H1 (cell line): ENCODE measurements at regions not wholly inside any gene's neighbourhood (a gene's known extent, or its start where the extent isn't known, plus 50 kb on each side); places are given as distances from the start of the nearest gene placed in this dataset.

Source experiments
- CTCF ChIA-PET: fragments of 300-600 bp; sonication (Branson Sonifier 250); formaldehyde crosslinking; loops from one replicate; lab custom pipeline; 2021; ENCODE audit not compliant: partially characterized antibody; lab: Charles Lee
- POLR2A ChIA-PET: fragments of 300-600 bp; sonication (Branson Sonifier 250); formaldehyde crosslinking; loops from one replicate; lab custom pipeline; 2021; ENCODE audit warnings: inconsistent platforms; ENCODE audit not compliant: partially characterized antibody; lab: Charles Lee
- DNase-seq, 2 experiments: peaks; one replicate each; pipeline versions ENCODE4 v3.0.0 to v3.0.0-alpha.2; 2010 to 2022; ENCODE audit warnings: low spot score in 2 of 2, low read depth in 1 of 2, mixed read lengths in 1 of 2
- FAIRE-seq: peaks from 2 replicates; lab custom pipeline; 2011; peaks lifted over from hg19 to GRCh38; lab: Jason Lieb, UNC
- H2AFZ ChIP-seq: 2 replicates; pipeline ENCODE4 v1.8.1; 2012; ENCODE audit warnings: low read length, inconsistent platforms
- H2AK5ac ChIP-seq: 2 replicates; pipeline ENCODE4 v1.6.1; 2013; ENCODE audit warnings: low read depth, low read length
- H2BK120ac ChIP-seq: replicated peaks from 2 replicates; pipeline ENCODE3; 2013; ENCODE audit warnings: low read depth, low read length, inconsistent platforms
- H2BK12ac ChIP-seq: 2 replicates; pipeline ENCODE4 v1.6.1; 2013; ENCODE audit warnings: low read depth, low read length
- H2BK15ac ChIP-seq: 2 replicates; pipeline ENCODE4 v1.6.1; 2013; ENCODE audit warnings: low read length
- H2BK20ac ChIP-seq: 2 replicates; pipeline ENCODE4 v1.6.1; 2013; ENCODE audit warnings: low read length
- H2BK5ac ChIP-seq: 2 replicates; pipeline ENCODE4 v1.6.1; 2013; ENCODE audit warnings: low read depth, low read length
- H3K14ac ChIP-seq: 2 replicates; pipeline ENCODE4 v1.6.1; 2013; ENCODE audit warnings: inconsistent platforms; ENCODE audit not compliant: insufficient read length
- H3K18ac ChIP-seq: 2 replicates; pipeline ENCODE4 v1.6.1; 2013; ENCODE audit warnings: low read length; ENCODE audit errors: extremely low read depth
- H3K23ac ChIP-seq: 2 replicates; pipeline ENCODE4 v1.6.1; 2013; ENCODE audit warnings: inconsistent platforms; ENCODE audit not compliant: insufficient read length
- H3K23me2 ChIP-seq: 2 replicates; pipeline ENCODE4 v1.6.1; 2013; ENCODE audit warnings: low read depth, low read length
- H3K27ac ChIP-seq: 2 replicates; pipeline ENCODE4 v1.6.1; 2011; ENCODE audit warnings: low read depth, low read length, inconsistent platforms
- H3K27me3 ChIP-seq, 4 experiments: replicated peaks in 1 of 4; 1 replicate in 1 of 4; 2 replicates in 3 of 4; pipeline versions ENCODE4 v1.6.1 to v1.8.1; 2011 to 2013; ENCODE audit warnings: low read length in 3 of 4, mild to moderate bottlenecking in 3 of 4, inconsistent platforms in 2 of 4, mixed read lengths in 2 of 4, moderate library complexity in 1 of 4; ENCODE audit not compliant: control insufficient read depth in 3 of 4, insufficient read depth in 3 of 4; ENCODE audit errors: extremely low read depth in 1 of 4
- H3K36me3 ChIP-seq, 4 experiments: 2 replicates each; pipeline versions ENCODE4 v1.6.1 to v1.8.1; 2011 to 2013; ENCODE audit warnings: mild to moderate bottlenecking in 4 of 4, low read length in 3 of 4, moderate library complexity in 2 of 4, control low read depth in 1 of 4, inconsistent platforms in 1 of 4; ENCODE audit not compliant: insufficient read depth in 4 of 4, control insufficient read depth in 2 of 4
- H3K4ac ChIP-seq: replicated peaks from 2 replicates; pipeline ENCODE3; 2013; ENCODE audit warnings: low read length, low read depth, mixed read lengths, inconsistent platforms; ENCODE audit not compliant: insufficient read length
- H3K4me1 ChIP-seq, 4 experiments: replicated peaks in 1 of 4; 1 replicate in 1 of 4; 2 replicates in 3 of 4; pipeline versions ENCODE4 v1.6.1 to v1.8.1; 2011 to 2013; ENCODE audit warnings: low read length in 3 of 4, inconsistent platforms in 2 of 4, mixed read lengths in 1 of 4; ENCODE audit not compliant: insufficient read depth in 4 of 4, control insufficient read depth in 3 of 4
- H3K4me2 ChIP-seq, 2 experiments: 2 replicates each; pipeline versions ENCODE4 v1.6.1 to v1.8.1; 2011 to 2013; ENCODE audit warnings: low read depth in 2 of 2, low read length in 2 of 2, control low read depth in 1 of 2, inconsistent platforms in 1 of 2, mild to moderate bottlenecking in 1 of 2; ENCODE audit not compliant: insufficient read depth in 1 of 2
- H3K4me3 ChIP-seq, 4 experiments: fragments of 200-600, 300-600 bp in 1 of 4; sonication (generic), shearing (Covaris generic), sonication (Bioruptor Twin) in 1 of 4; 2 replicates each; pipeline versions ENCODE4 v1.5.1 to v1.8.1; 2011 to 2016; ENCODE audit warnings: low read length in 4 of 4, low read depth in 3 of 4, control low read depth in 2 of 4, inconsistent platforms in 2 of 4, mild to moderate bottlenecking in 2 of 4, mixed read lengths in 1 of 4, moderate library complexity in 1 of 4; ENCODE audit not compliant: insufficient read depth in 2 of 4; ENCODE audit errors: extremely low read depth in 1 of 4
- H3K56ac ChIP-seq: replicated peaks from 2 replicates; pipeline ENCODE3; 2013; ENCODE audit warnings: low read depth, mild to moderate bottlenecking, mixed read lengths, low read length, inconsistent platforms; ENCODE audit not compliant: insufficient read length
- H3K79me1 ChIP-seq: 2 replicates; pipeline ENCODE4 v1.6.1; 2013; ENCODE audit warnings: low read depth, low read length, control low read depth
- H3K79me2 ChIP-seq, 2 experiments: 2 replicates each; pipeline versions ENCODE4 v1.6.1 to v1.8.1; 2012 to 2013; ENCODE audit warnings: low read length in 2 of 2, mild to moderate bottlenecking in 2 of 2, inconsistent platforms in 1 of 2; ENCODE audit not compliant: insufficient read depth in 2 of 2, control insufficient read depth in 1 of 2
- H3K9ac ChIP-seq, 4 experiments: replicated peaks in 1 of 4; 1 replicate in 1 of 4; 2 replicates in 3 of 4; pipeline versions ENCODE4 v1.6.1 to v1.8.1; 2011 to 2013; ENCODE audit warnings: low read depth in 3 of 4, low read length in 3 of 4, control low read depth in 2 of 4, mild to moderate bottlenecking in 2 of 4, moderate library complexity in 2 of 4, inconsistent platforms in 1 of 4; ENCODE audit errors: extremely low read depth in 1 of 4
- H3K9me3 ChIP-seq, 2 experiments: 2 replicates each; pipeline versions ENCODE4 v1.6.1 to v1.8.1; 2012 to 2013; ENCODE audit warnings: mild to moderate bottlenecking in 2 of 2, moderate library complexity in 2 of 2, control low read depth in 1 of 2, inconsistent platforms in 1 of 2, low read depth in 1 of 2, low read length in 1 of 2, mixed read lengths in 1 of 2; ENCODE audit not compliant: insufficient read depth in 2 of 2
- H4K20me1 ChIP-seq, 2 experiments: replicated peaks in 1 of 2; 2 replicates each; pipeline versions ENCODE3 to v1.8.1; 2011 to 2013; ENCODE audit warnings: inconsistent platforms in 2 of 2, low read length in 2 of 2, mild to moderate bottlenecking in 1 of 2; ENCODE audit not compliant: insufficient read depth in 2 of 2, control insufficient read depth in 1 of 2
- H4K5ac ChIP-seq: 2 replicates; pipeline ENCODE4 v1.6.1; 2013; ENCODE audit warnings: low read length, low read depth, mixed read lengths, inconsistent platforms; ENCODE audit not compliant: insufficient read length
- H4K8ac ChIP-seq: 2 replicates; pipeline ENCODE4 v1.8.0; 2013; ENCODE audit warnings: mild to moderate bottlenecking, moderate library complexity, low read length, inconsistent platforms; ENCODE audit not compliant: insufficient read depth; ENCODE audit errors: extremely low read depth
- H4K91ac ChIP-seq: replicated peaks from 2 replicates; pipeline ENCODE3; 2013; ENCODE audit warnings: low read length, mixed read lengths, inconsistent platforms; ENCODE audit not compliant: insufficient read length
- BACH1 ChIP-seq: IDR thresholded peaks from 2 replicates; pipeline ENCODE4 v1.6.1; 2012; ENCODE audit warnings: low read length, improper control_type of control experiment
- CHD2 ChIP-seq: IDR thresholded peaks from 2 replicates; pipeline ENCODE4 v1.6.1; 2012; ENCODE audit warnings: low read length, improper control_type of control experiment
- CTCF ChIP-seq, 3 experiments: IDR thresholded peaks; 1 replicate in 2 of 3; 2 replicates in 1 of 3; pipeline versions ENCODE4 v1.5.1 to v1.6.1; 2011; ENCODE audit warnings: low read length in 3 of 3, mild to moderate bottlenecking in 3 of 3, inconsistent platforms in 2 of 3, low read depth in 1 of 3, moderate library complexity in 1 of 3; ENCODE audit not compliant: insufficient read depth in 1 of 3; ENCODE audit errors: control extremely low read depth in 1 of 3
- EGR1 ChIP-seq: IDR thresholded peaks from 2 replicates; pipeline ENCODE4 v1.6.1; 2011; ENCODE audit warnings: low read depth, low read length, borderline replicate concordance
- EZH2 ChIP-seq: fragments of 200-600 bp; sonication (generic); IDR thresholded peaks from 2 replicates; pipeline ENCODE4 v1.7.1; 2012; ENCODE audit warnings: low read depth, mild to moderate bottlenecking, moderate library complexity, low read length, inconsistent platforms; ENCODE audit not compliant: severe bottlenecking
- KDM1A ChIP-seq: fragments of 200-600, 300-600 bp; sonication (generic); IDR thresholded peaks from 2 replicates; pipeline ENCODE4 v1.7.1; 2016; ENCODE audit warnings: mild to moderate bottlenecking, low read length, borderline replicate concordance
- KDM4A ChIP-seq: IDR thresholded peaks from one replicate; pipeline ENCODE4 v1.7.1; 2012; ENCODE audit warnings: low read depth, mild to moderate bottlenecking, moderate library complexity, low read length, inconsistent platforms; ENCODE audit not compliant: severe bottlenecking
- NANOG ChIP-seq: IDR thresholded peaks from 2 replicates; pipeline ENCODE4 v1.6.1; 2011; ENCODE audit warnings: low read length, low read depth, mild to moderate bottlenecking, inconsistent platforms; ENCODE audit not compliant: insufficient read depth, poor library complexity, severe bottlenecking
- RAD21 ChIP-seq, 2 experiments: IDR thresholded peaks in 1 of 2; conservative IDR thresholded peaks in 1 of 2; 2 replicates each; pipeline ENCODE4 v1.6.1; 2011; ENCODE audit warnings: low read depth in 2 of 2, low read length in 2 of 2, improper control_type of control experiment in 1 of 2, inconsistent platforms in 1 of 2, mild to moderate bottlenecking in 1 of 2, moderate library complexity in 1 of 2
- RFX5 ChIP-seq: IDR thresholded peaks from 2 replicates; pipeline ENCODE4 v1.6.1; 2011; ENCODE audit warnings: low read depth, low read length, improper control_type of control experiment, borderline replicate concordance
- WGBS, 2 experiments: shearing (Covaris generic) in 1 of 2; methylation state at CpG; one replicate each; pipeline versions ENCODE4 v1.1.6 to v1.1.7; 2013 to 2015; ENCODE audit warnings: low lambda C conversion rate in 2 of 2, mixed read lengths in 2 of 2, inconsistent platforms in 1 of 2, low coverage in 1 of 2, missing lambda C conversion rate in 1 of 2; ENCODE audit not compliant: insufficient replicate concordance in 2 of 2, insufficient coverage in 1 of 2, insufficient read length in 1 of 2; ENCODE audit errors: extremely low coverage in 1 of 2, missing lambda C conversion rate in 1 of 2; 5-methylcytosine and 5-hydroxymethylcytosine counted together
- TF ChIP-seq, protein P1 (sequence below): IDR thresholded peaks from 2 replicates; pipeline ENCODE4 v1.6.1; 2011; ENCODE audit warnings: low read depth, mild to moderate bottlenecking, low read length; ENCODE audit not compliant: insufficient read depth

DNA sequence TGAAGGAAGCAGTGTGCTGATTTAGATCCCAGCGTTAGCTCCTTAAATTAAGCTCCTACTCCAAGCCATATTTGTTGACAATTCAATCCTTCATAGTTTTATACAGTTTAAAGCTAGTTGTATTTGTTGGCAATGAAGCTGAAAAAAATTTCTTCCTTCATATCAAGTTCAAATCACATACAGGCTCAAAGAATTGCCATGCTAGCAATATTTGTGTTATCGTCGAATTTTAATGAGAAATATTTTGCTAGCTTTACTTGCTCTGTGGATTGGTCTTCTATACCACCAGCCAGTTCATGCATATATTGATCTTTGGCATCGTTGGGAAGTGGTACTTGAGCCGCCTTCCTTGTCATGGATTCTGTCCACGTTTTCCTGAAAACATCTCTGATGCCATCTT, 204.6 kb upstream of the HDAC4 start:
- Histone ChIP-seq H2AFZ (no peak overlapping the region), H3K23me2 (no peaks in the 10 kb centered on the region), H4K8ac (no peak overlapping the region), H3K79me2 (no peaks in the 10 kb centered on the region), H4K91ac (no peak overlapping the region), H2BK120ac (no peak overlapping the region), H3K27ac (no peak overlapping the region), H3K9ac (no peak overlapping the region), H3K4me2 (no peak overlapping the region), H2AK5ac (no peak overlapping the region), H3K79me1 (no peaks in the 10 kb centered on the region), H3K4me1 (peaks cover 8 to 28% (median 20%) of the 10 kb centered on the region in 4 experiments), H3K23ac (no peak overlapping the region), H3K56ac (no peak overlapping the region), H2BK20ac (no peak overlapping the region), H3K27me3 (peaks cover 0 to 4% (median 0%) of the 10 kb centered on the region in 4 experiments; a peak in 4 of 7 replicates), H3K4me3 (no peak overlapping the region), H2BK15ac (no peak overlapping the region), H4K20me1 (no peaks in the 10 kb centered on the region), H3K36me3 (no peaks in the 10 kb centered on the region), H2BK12ac (no peak overlapping the region), H4K5ac (no peak overlapping the region), H2BK5ac (no peak overlapping the region), H3K18ac (no peak overlapping the region), H3K14ac (no peak overlapping the region), H3K4ac (no peak overlapping the region), H3K9me3 (no peaks in the 10 kb centered on the region; a peak in 1 of 4 replicates)
- ChIA-PET CTCF (interaction anchor here (1.2 kb wide), 1 partner anchor 273 kb away, joined by 5 read pairs; no protein-coding TSS in a partner anchor), POLR2A (no interaction called here)
- FAIRE-seq, result no peak
- DNase-seq, result no peak
- 89% methylated on average over 6 of the region's 6 CpGs; no CpG with 5 or more reads in 1 of the 2 experiments for WGBS, 2 experiments
- TF ChIP-seq CHD2 (no peak), KDM1A (no peak), KDM4A (no peak), BACH1 (no peak), NANOG (no peak), RFX5 (no peak), CTCF (IDR thresholded peaks at IDR 0.05; ENCODE audit: control extremely low read depth in 1 of 3, insufficient read depth in 1 of 3, low read depth in 1 of 3, low read length in 3 of 3) (no peak), EGR1 (no peak), EZH2 (no peak), RAD21 (IDR thresholded peaks at IDR 0.05 in 1 of 2, conservative IDR thresholded peaks at IDR 0.05 in 1 of 2; ENCODE audit: low read depth in 2 of 2, low read length in 2 of 2) (no peak)
- TF ChIP-seq, protein P1, sequence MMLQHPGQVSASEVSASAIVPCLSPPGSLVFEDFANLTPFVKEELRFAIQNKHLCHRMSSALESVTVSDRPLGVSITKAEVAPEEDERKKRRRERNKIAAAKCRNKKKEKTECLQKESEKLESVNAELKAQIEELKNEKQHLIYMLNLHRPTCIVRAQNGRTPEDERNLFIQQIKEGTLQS, result no peak
